GM19452 (cell line): ENCODE measurements at regions not wholly inside any gene's neighbourhood (a gene's known extent, or its start where the extent isn't known, plus 50 kb on each side); places are given as distances from the start of the nearest gene placed in this dataset.
"Not testable (repeated sequence)": the region's sequence is repeated elsewhere in the genome, so short reads cannot be mapped to it uniquely, and the experiment has no call there.

Experiments
- ATAC-seq: cut with Tn5 transposase; IDR thresholded peaks from one replicate; pipeline ENCODE4 v1.9.1; 2021; ENCODE audit not compliant: unreplicated experiment

GRCh38 chr15:22239806-22240180 is 159.5 kb downstream of the OR4M2 start:
- ATAC-seq, result no peak

GRCh38 chr15:22240403-22240802 is 160.1 kb downstream of the OR4M2 start:
- ATAC-seq, result no peak

GRCh38 chr15:22240986-22241385 is 160.7 kb downstream of the OR4M2 start:
- no peak for ATAC-seq

GRCh38 chr15:22241451-22241850 is 161.1 kb downstream of the OR4M2 start:
- ATAC-seq, result no peak

DNA sequence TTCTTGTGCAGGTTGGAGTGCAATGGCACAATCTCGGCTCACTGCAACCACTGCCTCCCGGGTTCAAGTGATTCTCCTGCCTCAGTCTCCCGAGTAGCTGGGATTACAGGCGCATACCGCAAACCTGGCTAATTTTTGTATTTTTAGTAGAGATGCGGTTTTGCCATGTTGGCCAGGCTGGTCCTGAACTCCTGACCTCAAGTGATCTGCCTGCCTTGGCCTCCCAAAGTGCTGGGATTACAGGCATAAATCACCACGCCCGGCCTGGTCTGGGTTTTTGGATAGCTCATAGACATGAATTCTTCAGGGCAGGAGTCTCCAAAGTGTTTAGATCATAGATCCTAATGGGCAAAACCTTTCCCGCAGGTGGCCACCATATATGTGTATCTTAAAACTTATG is 162.0 kb downstream of the OR4M2 start:
- ATAC-seq, result not testable (repeated sequence)

GRCh38 chr15:22243440-22244130 is 163.3 kb downstream of the OR4M2 start:
- ATAC-seq, result no peak

- not testable (repeated sequence) for ATAC-seq
Observed at GRCh38 chr15:22249511-22249910, 169.2 kb downstream of the OR4M2 start.

GRCh38 chr15:22250501-22251290 is 170.4 kb downstream of the OR4M2 start:
- ATAC-seq, result not testable (repeated sequence)

DNA sequence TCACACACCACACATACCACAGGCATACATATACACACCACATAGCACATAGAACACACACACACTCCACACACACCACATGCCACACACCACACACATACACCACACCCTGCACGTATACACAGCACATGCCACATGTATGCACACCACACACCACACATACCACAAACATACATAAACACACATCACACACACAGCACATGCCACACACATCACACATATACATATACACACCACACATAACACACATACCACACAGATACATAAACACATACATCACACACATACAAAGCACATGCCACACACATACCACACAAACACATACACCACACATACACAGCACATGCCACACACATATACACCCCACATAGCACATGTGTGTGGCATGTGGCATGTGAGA is 171.1 kb downstream of the OR4M2 start:
- no peak for ATAC-seq

- not testable (repeated sequence) for ATAC-seq
Observed at GRCh38 chr15:22252047-22252446, 171.7 kb downstream of the OR4M2 start.

DNA sequence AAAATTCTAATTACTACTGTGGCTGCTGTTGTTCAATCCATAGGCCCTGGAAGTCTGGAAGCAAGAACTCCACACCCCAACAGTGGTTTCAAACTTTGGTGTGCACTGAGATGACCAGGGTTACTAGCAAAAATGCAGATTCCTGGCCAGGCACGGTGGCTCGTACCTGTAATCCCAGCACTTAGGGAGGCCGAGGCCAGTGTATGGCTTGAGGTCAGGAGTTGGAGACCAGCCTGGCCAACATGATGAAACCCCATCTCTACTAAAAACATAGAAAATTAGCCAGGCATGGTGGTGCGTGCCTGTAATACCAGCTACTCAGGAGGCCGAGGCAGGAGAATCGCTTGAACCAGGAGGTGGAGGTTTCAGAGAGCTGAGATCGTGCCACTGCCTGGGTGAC is 172.2 kb downstream of the OR4M2 start:
- not testable (repeated sequence) for ATAC-seq

DNA sequence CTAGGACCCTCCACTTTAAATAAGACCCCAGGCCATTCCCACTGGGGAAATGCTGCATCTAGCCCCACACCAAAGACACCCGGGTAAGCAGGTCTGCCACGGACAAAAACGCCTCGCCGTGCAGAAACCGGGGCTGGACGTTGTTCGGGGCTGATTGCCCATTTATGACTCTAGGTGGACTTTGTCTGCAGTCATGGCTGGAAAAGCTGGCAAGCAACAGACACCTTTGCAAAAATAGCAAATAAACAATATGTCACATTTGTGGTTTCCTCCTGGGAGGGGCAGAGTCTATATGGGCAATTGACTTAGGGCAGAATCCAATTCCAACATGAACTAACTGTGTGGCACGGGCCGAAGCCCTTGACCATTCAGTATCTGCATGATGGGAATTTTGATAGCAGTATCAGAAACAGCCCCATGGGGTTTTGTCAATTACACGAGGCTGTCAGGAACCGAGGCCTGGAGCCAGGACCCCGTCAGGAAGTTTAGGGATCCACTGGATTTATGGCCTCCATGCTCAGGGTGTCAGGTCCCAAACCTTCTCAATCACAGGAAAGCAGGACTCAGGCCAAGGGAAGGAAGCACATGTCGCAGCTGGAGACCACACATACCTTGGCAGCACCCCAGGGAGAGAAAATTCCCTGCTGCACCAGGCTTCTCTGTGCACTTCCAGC is 172.8 kb downstream of the OR4M2 start:
- ATAC-seq, result not testable (repeated sequence)

- ATAC-seq, result no peak
Observed at GRCh38 chr15:22253676-22254408, 173.5 kb downstream of the OR4M2 start.

- not testable (repeated sequence) for ATAC-seq
Observed at GRCh38 chr15:22254409-22255045, 174.2 kb downstream of the OR4M2 start.

DNA sequence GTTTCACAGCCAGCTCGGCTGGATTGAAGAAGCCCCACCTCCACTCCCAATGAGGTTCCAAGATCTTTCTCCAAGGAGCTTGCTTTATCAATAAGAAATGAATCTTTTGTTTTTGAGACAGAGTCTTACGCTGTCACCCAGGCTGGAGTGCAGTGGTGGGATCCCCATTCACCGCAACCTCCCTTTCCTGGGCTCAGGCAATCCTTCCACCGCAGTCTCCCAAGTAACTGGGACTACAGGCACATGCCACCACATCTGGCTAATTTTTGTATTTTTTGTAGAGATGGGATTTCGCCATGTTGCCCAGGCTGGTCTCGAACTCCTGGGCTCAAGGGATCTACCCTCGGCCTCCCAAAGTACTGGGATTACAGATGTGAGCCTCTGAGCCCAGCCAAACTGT is 175.3 kb downstream of the OR4M2 start:
- ATAC-seq, result not testable (repeated sequence)

DNA sequence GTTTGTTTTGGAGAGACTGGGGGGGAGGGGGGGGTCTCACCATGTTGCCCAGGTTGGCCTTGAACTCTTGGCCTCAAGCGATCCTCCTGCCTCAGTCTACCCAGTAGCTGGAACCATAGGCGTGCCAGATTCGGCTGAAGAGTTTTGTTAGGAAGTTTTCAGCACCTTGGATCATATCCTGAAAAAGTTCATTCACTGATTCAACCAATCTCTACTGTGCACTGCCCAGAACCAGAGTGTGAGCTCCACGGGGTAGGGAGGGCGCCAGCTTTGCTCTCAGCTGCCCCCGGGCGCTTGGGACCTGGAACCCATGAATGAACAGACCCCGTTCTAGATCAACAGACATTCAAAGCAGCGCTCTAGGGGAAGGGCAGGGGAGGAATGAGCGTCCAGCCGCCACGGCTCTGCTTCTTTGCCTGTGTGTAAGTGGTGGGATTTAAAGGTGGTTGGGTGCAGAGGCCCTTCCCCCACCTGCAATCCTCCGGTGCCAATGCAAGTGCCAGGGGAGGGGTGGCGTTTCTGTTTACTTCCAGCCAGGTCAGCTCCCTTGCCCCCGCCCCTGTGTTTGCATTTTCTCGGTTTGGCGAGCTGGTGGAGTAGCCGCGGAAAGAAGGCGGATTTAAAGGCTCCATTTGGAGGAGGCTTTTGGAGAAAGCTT is 176.2 kb downstream of the OR4M2 start:
- not testable (repeated sequence) for ATAC-seq

GRCh38 chr15:22257047-22258008 is 177.0 kb downstream of the OR4M2 start:
- no peak for ATAC-seq

DNA sequence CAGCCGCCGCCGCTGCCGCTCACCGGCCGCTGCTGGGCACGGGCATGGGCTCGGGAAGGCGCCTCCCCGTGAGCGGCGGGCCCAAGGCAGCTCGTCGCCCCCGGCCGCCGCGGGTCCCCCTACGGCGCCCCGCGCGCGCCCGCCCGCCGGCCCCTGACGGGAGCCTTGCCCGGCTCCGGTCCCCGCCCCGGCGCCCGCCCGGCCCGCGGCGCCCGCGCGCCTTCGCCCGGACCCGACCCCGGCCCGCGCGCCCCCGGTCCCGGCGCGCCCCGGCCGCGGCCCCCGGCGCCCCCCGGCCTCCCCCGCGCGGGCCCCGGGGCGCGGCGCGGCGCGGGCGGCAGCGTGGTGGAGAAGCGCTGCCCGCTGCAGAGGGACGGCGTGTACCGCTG is 177.7 kb downstream of the OR4M2 start:
- no peak for ATAC-seq
